Endothelial cell of umbilical vein (primary cell): ENCODE measurements at regions not wholly inside any gene's neighbourhood (a gene's known extent, or its start where the extent isn't known, plus 50 kb on each side); places are given as distances from the start of the nearest gene placed in this dataset.

Experiments
- BruUV-seq: library from RNA; stranded (reverse); fragments of 400-500 nt; replicated peaks from 2 replicates; lab custom pipeline; 2021; lab: Mats Ljungman, UMichigan
- CTCF ChIA-PET: fragments of 300-600, 350-600 bp; sonication (Branson Sonifier 250); formaldehyde crosslinking; loops from one replicate; lab custom pipeline; 2021; ENCODE audit warnings: antibody characterized with exemption, inconsistent platforms; lab: Charles Lee
- POLR2A ChIA-PET: fragments of 300-600, 350-600 bp; sonication (Branson Sonifier 250); formaldehyde crosslinking; loops from one replicate; lab custom pipeline; 2021; ENCODE audit warnings: antibody characterized with exemption, inconsistent platforms; lab: Charles Lee
- DNase-seq: peaks from one replicate; pipeline ENCODE4 v3.0.0-alpha.2; 2011; ENCODE audit warnings: low read depth, low spot score
- FAIRE-seq: peaks from 2 replicates; lab custom pipeline; 2011; peaks lifted over from hg19 to GRCh38; lab: Jason Lieb, UNC
- H2AFZ ChIP-seq: 2 replicates; pipeline ENCODE4 v1.6.0; 2012; ENCODE audit warnings: low read depth, low read length, control low read depth, inconsistent platforms
- H3K27ac ChIP-seq: 2 replicates; pipeline ENCODE4 v1.5.1; 2011; ENCODE audit warnings: low read depth, mild to moderate bottlenecking, control low read depth, low read length, moderate library complexity; ENCODE audit not compliant: insufficient read depth
- H3K27me3 ChIP-seq, 2 experiments: 2 replicates each; pipeline versions ENCODE4 v1.6.0 to v1.6.1; 2011; ENCODE audit warnings: low read length in 2 of 2, mixed read lengths in 1 of 2; ENCODE audit not compliant: control insufficient read depth in 2 of 2, insufficient read depth in 2 of 2
- H3K36me3 ChIP-seq, 2 experiments: 2 replicates in 1 of 2; 3 replicates in 1 of 2; pipeline ENCODE4 v1.5.1; 2011; ENCODE audit warnings: low read length in 2 of 2, mild to moderate bottlenecking in 1 of 2, moderate library complexity in 1 of 2; ENCODE audit not compliant: control insufficient read depth in 2 of 2, insufficient read depth in 2 of 2; ENCODE audit errors: extremely low read depth in 1 of 2
- H3K4me1 ChIP-seq: 3 replicates; pipeline ENCODE4 v1.5.1; 2011; ENCODE audit warnings: mild to moderate bottlenecking, low read length; ENCODE audit not compliant: control insufficient read depth, insufficient read depth; ENCODE audit errors: extremely low read depth
- H3K4me2 ChIP-seq: 2 replicates; pipeline ENCODE4 v1.6.1; 2011; ENCODE audit warnings: low read length, control low read depth, mixed read lengths; ENCODE audit not compliant: insufficient read depth
- H3K4me3 ChIP-seq, 3 experiments: fragments of 200-600 bp in 1 of 3; sonication (generic), shearing (Covaris generic) in 1 of 3; replicated peaks in 1 of 3; 2 replicates each; pipeline ENCODE4 v1.5.1; 2011 to 2016; ENCODE audit warnings: control low read depth in 3 of 3, low read length in 3 of 3, mild to moderate bottlenecking in 2 of 3, inconsistent platforms in 1 of 3, low read depth in 1 of 3, moderate library complexity in 1 of 3; ENCODE audit not compliant: insufficient read depth in 1 of 3
- H3K79me2 ChIP-seq: 2 replicates; pipeline ENCODE4 v1.6.0; 2012; ENCODE audit warnings: low read length, inconsistent platforms; ENCODE audit not compliant: control insufficient read depth, insufficient read depth
- H3K9ac ChIP-seq: replicated peaks from 2 replicates; pipeline ENCODE3; 2011; ENCODE audit warnings: low read length, control low read depth; ENCODE audit not compliant: insufficient read depth; ENCODE audit errors: extremely low read depth
- H3K9me1 ChIP-seq: replicated peaks from 3 replicates; pipeline ENCODE4 v1.6.0; 2011; ENCODE audit warnings: mild to moderate bottlenecking, low read length; ENCODE audit not compliant: control insufficient read depth, insufficient read depth; ENCODE audit errors: extremely low read depth
- H3K9me3 ChIP-seq: replicated peaks from 2 replicates; pipeline ENCODE4 v1.5.1; 2012; ENCODE audit warnings: low read length, inconsistent platforms; ENCODE audit not compliant: control insufficient read depth, insufficient read depth
- H4K20me1 ChIP-seq: replicated peaks from 2 replicates; pipeline ENCODE3; 2011; ENCODE audit warnings: mild to moderate bottlenecking, low read length; ENCODE audit not compliant: control insufficient read depth, insufficient read depth; ENCODE audit errors: extremely low read depth
- CTCF ChIP-seq, 2 donors: IDR thresholded peaks; 1 replicate in 1 of 2; 2 replicates in 1 of 2; pipeline ENCODE4 v1.5.1; 2011; ENCODE audit warnings: low read length in 2 of 2, mild to moderate bottlenecking in 2 of 2, moderate library complexity in 2 of 2, control low read depth in 1 of 2, inconsistent platforms in 1 of 2, low read depth in 1 of 2; ENCODE audit not compliant: insufficient read depth in 1 of 2; ENCODE audit errors: extremely low read depth in 1 of 2
- EZH2 ChIP-seq: IDR thresholded peaks from 2 replicates; pipeline ENCODE4 v1.6.1; 2012; ENCODE audit warnings: borderline replicate concordance, low read depth, mild to moderate bottlenecking, moderate library complexity, low read length, inconsistent platforms; ENCODE audit not compliant: severe bottlenecking
- FOS ChIP-seq: IDR thresholded peaks from 2 replicates; pipeline ENCODE4 v1.6.1; 2011; ENCODE audit warnings: mild to moderate bottlenecking, low read length, moderate library complexity, borderline replicate concordance; ENCODE audit not compliant: insufficient read depth
- GATA2 ChIP-seq: IDR thresholded peaks from 2 replicates; pipeline ENCODE4 v1.7.0; 2011; ENCODE audit warnings: low read depth, mild to moderate bottlenecking, moderate library complexity, mixed read lengths, low read length; ENCODE audit not compliant: insufficient read length, insufficient read depth
- JUN ChIP-seq: IDR thresholded peaks from 2 replicates; pipeline ENCODE4 v1.6.1; 2011; ENCODE audit warnings: borderline replicate concordance, low read depth; ENCODE audit not compliant: insufficient read length, insufficient read depth
- MAX ChIP-seq: IDR thresholded peaks from 2 replicates; pipeline ENCODE4 v1.6.1; 2011; ENCODE audit not compliant: insufficient read depth, insufficient read length
- MYC ChIP-seq: IDR thresholded peaks from one replicate; pipeline ENCODE4 v1.6.1; 2011; ENCODE audit warnings: mild to moderate bottlenecking, low read depth, low read length
- POLR2A ChIP-seq: IDR thresholded peaks from 2 replicates; pipeline ENCODE4 v1.6.1; 2012; ENCODE audit warnings: low read depth, mild to moderate bottlenecking, control low read depth, low read length
- POLR2AphosphoS5 ChIP-seq: IDR thresholded peaks from 2 replicates; pipeline ENCODE4 v1.6.1; 2012; ENCODE audit warnings: low read depth, mild to moderate bottlenecking, control low read depth, low read length, moderate library complexity; ENCODE audit not compliant: insufficient read depth
- dilution Hi-C: fragments of 300-500 bp; cut with MboI; formaldehyde crosslinking; loops from one replicate; pipeline ENCODE4 v1.15.0; 2019; ENCODE audit warnings: low sequenced_read_pairs; ENCODE audit not compliant: extremely low pct_ligation_motif_present
- intact Hi-C: fragments of 100-400 bp; cut with micrococcal nuclease; formaldehyde crosslinking; loops from one replicate; pipeline ENCODE4 v1.10.0; 2022

GRCh38 chr18:68456985-68457384 lies 257.9 kb downstream of the TMX3 start:
- no peaks in the 10 kb centered on the region for H3K9me1 ChIP-seq
- H3K79me2 ChIP-seq, result no peaks in the 10 kb centered on the region
- no peaks in the 10 kb centered on the region for H3K4me1 ChIP-seq
- no peaks in the 10 kb centered on the region for H4K20me1 ChIP-seq
- FAIRE-seq (no peak), DNase-seq (peak; percentile 11)
- H3K27me3 ChIP-seq, result no peaks in the 10 kb centered on the region
- ChIA-PET CTCF (no interaction called here), POLR2A (no interaction called here)
- TF ChIP-seq POLR2AphosphoS5, result no peak
- TF ChIP-seq EZH2, result no peak
- TF ChIP-seq FOS, result no peak
- no peak for TF ChIP-seq JUN
- no peak for TF ChIP-seq GATA2
- dilution Hi-C loops, result no loop called here
- H3K36me3 ChIP-seq, result no peaks in the 10 kb centered on the region
- intact Hi-C loops, result no loop called here
- H3K9me3 ChIP-seq, result no peaks in the 10 kb centered on the region
- no peak overlapping the region for H3K27ac ChIP-seq
- no peak overlapping the region for H2AFZ ChIP-seq
- BruUV-seq, result no TSS peak
- no peak overlapping the region for H3K4me3 ChIP-seq
- H3K9ac ChIP-seq, result no peak overlapping the region
- no peak overlapping the region for H3K4me2 ChIP-seq

- no peak overlapping the region for H3K27ac ChIP-seq
- H3K27me3 ChIP-seq, result no peaks in the 10 kb centered on the region
- TF ChIP-seq EZH2, result no peak
- no peak for TF ChIP-seq GATA2
- no peak for TF ChIP-seq MYC
- TF ChIP-seq JUN, result no peak
- TF ChIP-seq FOS, result no peak
- no peak for TF ChIP-seq POLR2AphosphoS5
- no peak for TF ChIP-seq CTCF (IDR thresholded peaks at IDR 0.05; ENCODE audit: extremely low read depth in 1 of 2, insufficient read depth in 1 of 2, low read depth in 1 of 2, low read length in 2 of 2)
- TF ChIP-seq MAX, result no peak
- no peak for TF ChIP-seq POLR2A
- no peaks in the 10 kb centered on the region for H3K4me1 ChIP-seq
- no peaks in the 10 kb centered on the region for H3K36me3 ChIP-seq
- H3K9me1 ChIP-seq, result no peaks in the 10 kb centered on the region
- FAIRE-seq (no peak), DNase-seq (no peak)
- no peak overlapping the region for H3K4me3 ChIP-seq
- H3K79me2 ChIP-seq, result no peaks in the 10 kb centered on the region
- H3K9me3 ChIP-seq, result no peaks in the 10 kb centered on the region
- H3K9ac ChIP-seq, result no peak overlapping the region
- dilution Hi-C loops, result no loop called here
- ChIA-PET CTCF (no interaction called here), POLR2A (no interaction called here)
- H3K4me2 ChIP-seq, result no peak overlapping the region
- BruUV-seq, result no TSS peak
- no peak overlapping the region for H2AFZ ChIP-seq
- intact Hi-C loops, result no loop called here
- no peaks in the 10 kb centered on the region for H4K20me1 ChIP-seq
Observed at GRCh38 chr18:68455229-68455603, 259.7 kb downstream of the TMX3 start.
